MM.1S (cell line): ENCODE measurements at regions not wholly inside any gene's neighbourhood (a gene's known extent, or its start where the extent isn't known, plus 50 kb on each side); places are given as distances from the start of the nearest gene placed in this dataset.

ENCODE experiments used
- CTCF ChIP-seq: fragments of 300-600 bp; sonication (generic); IDR thresholded peaks from 2 replicates; pipeline ENCODE4 v1.5.1; 2016; ENCODE audit warnings: antibody characterized with exemption, low read length, mixed read lengths
- EZH2 ChIP-seq: fragments of 300-600 bp; sonication (generic); optimal IDR thresholded peaks from 2 replicates; pipeline ENCODE3; 2017; ENCODE audit warnings: low read depth, mild to moderate bottlenecking, antibody characterized with exemption, low read length, mixed read lengths

- TF ChIP-seq CTCF, result no peak
- TF ChIP-seq EZH2, result no peak
Measured at GRCh38 chr2:196563876-196564275, 75.6 kb upstream of the CCDC150 start.
